Aorta (tissue), 5 donors: ENCODE measurements at regions not wholly inside any gene's neighbourhood (a gene's known extent, or its start where the extent isn't known, plus 50 kb on each side); places are given as distances from the start of the nearest gene placed in this dataset.

Experiments used
- ATAC-seq: fragments of 200-7000 bp; cut with Tn5 transposase; one replicate; pipeline ENCODE4 v1.9.1; 2022; ENCODE audit warnings: moderate library complexity; ENCODE audit not compliant: low FRiP score
- DNase-seq, 2 donors: peaks; one replicate each; pipeline ENCODE4 v3.0.0-alpha.2; 2020
- H3K27ac ChIP-seq, 2 donors: one replicate each; pipeline ENCODE4 v1.5.1; 2013; ENCODE audit warnings: low read length in 2 of 2, mild to moderate bottlenecking in 2 of 2, moderate library complexity in 2 of 2, control low read depth in 1 of 2, inconsistent platforms in 1 of 2, low read depth in 1 of 2
- H3K27me3 ChIP-seq, 2 donors: one replicate each; pipeline ENCODE4 v1.6.1; 2013; ENCODE audit warnings: control low read depth in 1 of 2, low read length in 1 of 2, mild to moderate bottlenecking in 1 of 2, moderate library complexity in 1 of 2; ENCODE audit not compliant: insufficient read depth in 2 of 2, control insufficient read depth in 1 of 2
- H3K36me3 ChIP-seq, 2 donors: one replicate each; pipeline ENCODE4 v1.6.1; 2013; ENCODE audit warnings: control low read depth in 1 of 2, low read length in 1 of 2, mild to moderate bottlenecking in 1 of 2; ENCODE audit not compliant: insufficient read depth in 2 of 2, control insufficient read depth in 1 of 2
- H3K4me1 ChIP-seq, 2 donors: one replicate each; pipeline ENCODE4 v1.6.1; 2013; ENCODE audit warnings: low read length in 2 of 2, control low read depth in 1 of 2, mild to moderate bottlenecking in 1 of 2, moderate library complexity in 1 of 2; ENCODE audit not compliant: insufficient read depth in 2 of 2, control insufficient read depth in 1 of 2
- H3K4me3 ChIP-seq, 2 donors: one replicate each; pipeline ENCODE4 v1.5.1; 2013; ENCODE audit warnings: low read length in 2 of 2, control low read depth in 1 of 2, mild to moderate bottlenecking in 1 of 2
- H3K9me3 ChIP-seq: one replicate; pipeline ENCODE4 v1.6.1; 2013; ENCODE audit warnings: mild to moderate bottlenecking, low read length; ENCODE audit not compliant: control insufficient read depth
- WGBS, 2 donors: extraction: QIAGEN DNeasy Blood & Tissue Kit; methylation state at CpG; one replicate each; pipeline ENCODE4 v1.1.7; 2013; 5-methylcytosine and 5-hydroxymethylcytosine counted together
- intact Hi-C, 2 donors: fragments of 100-400 bp; cut with DNase I; formaldehyde crosslinking; loops; one replicate each; pipeline versions ENCODE4 v1.14.2 to v1.15.0; 2022
- donor health status: healthy with polysubstance abuse.
- donor health status: Bipolar disorder and iron deficiency.
- donor health status: DM: no; HTN: no; CAD: no.
- donor health status: DM: no; HTN: no; CAD: no.
- donor health status: DM: yes; HTN: yes; CAD: no.

GRCh38 chr10:124155781-124156435, 62.5 kb upstream of the CHST15 start:
- Histone ChIP-seq H3K4me3 (no peak overlapping the region), H3K36me3 (no peaks in the 10 kb centered on the region), H3K27me3 (no peaks in the 10 kb centered on the region), H3K27ac (peak overlapping the region; percentile 6 to 92), H3K9me3 (no peaks in the 10 kb centered on the region), H3K4me1 (peaks cover 0 to 11% of the 10 kb centered on the region in 2 donors)
- intact Hi-C loops: loop anchor here in 1 of 2 donors (5.0 kb wide), 1 partner anchor 66 kb away; no protein-coding TSS in a partner anchor
- DNase-seq (peak in 1 of 2 donors; percentile 72), ATAC-seq (no peak)
- WGBS, 2 donors: 13 to 15% methylated on average over 17 of the region's 17 CpGs

- Histone ChIP-seq H3K27me3 (no peaks in the 10 kb centered on the region), H3K4me3 (no peak overlapping the region), H3K9me3 (no peaks in the 10 kb centered on the region), H3K36me3 (no peaks in the 10 kb centered on the region), H3K4me1 (peaks cover 0 to 7% of the 10 kb centered on the region in 2 donors), H3K27ac (peak overlapping the region in 1 of 2 donors; percentile 49)
- WGBS, 2 donors: 43 to 46% methylated on average over 19 to 20 of the region's 20 CpGs
- ATAC-seq (peak; percentile 53), DNase-seq (peak in 1 of 2 donors; percentile 70)
- intact Hi-C loops: loop anchor here in 1 of 2 donors (2.0 kb wide), 1 partner anchor 60 kb away; the partner anchor contains the start of gene CHST15
These were observed 59.8 kb upstream of the CHST15 start for GRCh38 chr10:124153023-124153826.

GRCh38 chr10:124152139-124153022, 59.0 kb upstream of the CHST15 start:
- Histone ChIP-seq H3K27me3 (no peaks in the 10 kb centered on the region), H3K4me1 (peaks cover 0 to 7% of the 10 kb centered on the region in 2 donors), H3K27ac (peak overlapping the region in 1 of 2 donors; percentile 49), H3K36me3 (no peaks in the 10 kb centered on the region), H3K9me3 (no peaks in the 10 kb centered on the region), H3K4me3 (no peak overlapping the region)
- 21 to 22% methylated on average over 30 to 32 of the region's 32 CpGs for WGBS, 2 donors
- DNase-seq (peak; percentile 85 to 89), ATAC-seq (peak; percentile 83)
- intact Hi-C loops: loop anchor here in 1 of 2 donors (2.0 kb wide), 1 partner anchor 60 kb away; the partner anchor contains the start of gene CHST15

- Histone ChIP-seq H3K36me3 (no peaks in the 10 kb centered on the region), H3K27ac (peak overlapping the region in 1 of 2 donors; percentile 49), H3K9me3 (no peaks in the 10 kb centered on the region), H3K4me3 (no peak overlapping the region), H3K27me3 (no peaks in the 10 kb centered on the region), H3K4me1 (peaks cover 0 to 7% of the 10 kb centered on the region in 2 donors)
- WGBS, 2 donors: 73 to 76% methylated on average over 11 of the region's 11 CpGs
- intact Hi-C loops: loop anchor here in 1 of 2 donors (2.0 kb wide), 1 partner anchor 59 kb away; the partner anchor contains the start of gene CHST15
- ATAC-seq (no peak), DNase-seq (no peak)
These were observed 58.2 kb upstream of the CHST15 start for GRCh38 chr10:124151466-124152095.

GRCh38 chr10:124150807-124151417, 57.5 kb upstream of the CHST15 start:
- H3K9me3 ChIP-seq: no peaks in the 10 kb centered on the region
- H3K4me1 ChIP-seq: peaks cover 0 to under 1% of the 10 kb centered on the region in 2 donors
- intact Hi-C loops: no loop called here
- H3K27me3 ChIP-seq: no peaks in the 10 kb centered on the region
- H3K36me3 ChIP-seq: no peaks in the 10 kb centered on the region
- 97% methylated on average over 13 of the region's 13 CpGs for WGBS, 2 donors
- ATAC-seq: no peak
- H3K4me3 ChIP-seq: no peak overlapping the region
- no peak overlapping the region for H3K27ac ChIP-seq
- no peak for DNase-seq

- H3K4me1 ChIP-seq: no peaks in the 10 kb centered on the region
- H3K9me3 ChIP-seq: no peaks in the 10 kb centered on the region
- no peaks in the 10 kb centered on the region for H3K36me3 ChIP-seq
- no peak for DNase-seq
- H3K27me3 ChIP-seq: no peaks in the 10 kb centered on the region
- no peak overlapping the region for H3K27ac ChIP-seq
- no peak overlapping the region for H3K4me3 ChIP-seq
- no peak for ATAC-seq
- intact Hi-C loops: no loop called here
- 97 to 98% methylated on average over 7 of the region's 7 CpGs for WGBS, 2 donors
These were observed 56.9 kb upstream of the CHST15 start for GRCh38 chr10:124150189-124150806.

GRCh38 chr10:124149189-124150042, 56.0 kb upstream of the CHST15 start:
- Histone ChIP-seq H3K9me3 (no peaks in the 10 kb centered on the region), H3K27ac (no peak overlapping the region), H3K27me3 (no peaks in the 10 kb centered on the region), H3K4me3 (no peak overlapping the region), H3K4me1 (no peaks in the 10 kb centered on the region), H3K36me3 (no peaks in the 10 kb centered on the region)
- intact Hi-C loops: no loop called here
- ATAC-seq (no peak), DNase-seq (no peak)
- 91 to 92% methylated on average over 17 of the region's 17 CpGs for WGBS, 2 donors
